Forelimb muscle (tissue), 1 donor: ENCODE measurements at regions not wholly inside any gene's neighbourhood (a gene's known extent, or its start where the extent isn't known, plus 50 kb on each side); places are given as distances from the start of the nearest gene placed in this dataset.

Experiments
- DNase-seq: peaks from one replicate; pipeline ENCODE4 v3.0.0-alpha.2; 2013; ENCODE audit warnings: low read depth

DNA sequence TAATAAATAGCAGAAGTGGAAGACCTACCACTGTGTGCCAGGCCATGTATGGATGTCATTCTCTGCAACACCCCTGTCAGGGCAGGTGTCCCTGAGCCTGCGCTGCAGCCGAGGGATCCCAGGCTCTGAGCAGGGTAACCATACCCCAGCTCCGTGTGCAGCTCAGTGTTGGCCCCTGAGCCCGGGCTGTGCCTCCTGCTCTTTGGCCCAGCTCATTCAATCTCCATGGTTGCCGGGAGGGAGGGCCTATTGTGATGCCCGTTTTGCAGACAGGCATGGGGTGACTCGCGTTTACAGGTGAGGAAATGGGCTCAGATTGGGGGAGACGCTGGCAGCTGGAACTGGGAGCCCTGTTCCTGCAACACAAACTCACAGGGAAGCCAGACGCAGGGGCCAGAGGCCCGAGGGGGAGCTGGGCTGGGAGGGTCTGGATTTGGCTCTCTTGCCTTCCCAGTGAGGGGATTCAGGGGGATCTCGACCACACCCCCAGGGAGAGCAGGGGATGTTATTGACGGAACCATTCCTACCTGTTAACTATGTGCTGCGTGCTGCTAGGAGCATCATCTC, 190.5 kb downstream of the IRF8 start:
- DNase-seq: no peak

DNA sequence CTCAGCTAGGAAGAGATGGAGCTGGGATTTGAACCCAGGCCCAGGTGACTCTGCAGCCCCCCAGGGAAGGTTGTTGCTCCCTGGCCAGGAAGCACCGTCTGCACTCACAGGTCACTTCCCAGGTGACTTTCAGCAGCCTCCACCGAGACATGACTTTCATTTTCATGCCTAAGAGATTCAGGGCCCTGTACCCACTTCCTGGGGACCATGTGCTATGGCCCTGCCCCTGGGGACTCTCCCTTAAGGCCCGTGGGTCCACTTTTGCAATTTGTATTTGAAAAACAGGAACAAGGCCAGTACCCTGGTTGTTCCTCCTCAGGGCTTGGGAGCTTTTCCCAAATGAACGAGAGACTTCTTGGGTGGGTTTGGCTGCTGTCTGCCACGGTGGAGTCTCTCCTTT, 191.0 kb downstream of the IRF8 start:
- no peak for DNase-seq

DNA sequence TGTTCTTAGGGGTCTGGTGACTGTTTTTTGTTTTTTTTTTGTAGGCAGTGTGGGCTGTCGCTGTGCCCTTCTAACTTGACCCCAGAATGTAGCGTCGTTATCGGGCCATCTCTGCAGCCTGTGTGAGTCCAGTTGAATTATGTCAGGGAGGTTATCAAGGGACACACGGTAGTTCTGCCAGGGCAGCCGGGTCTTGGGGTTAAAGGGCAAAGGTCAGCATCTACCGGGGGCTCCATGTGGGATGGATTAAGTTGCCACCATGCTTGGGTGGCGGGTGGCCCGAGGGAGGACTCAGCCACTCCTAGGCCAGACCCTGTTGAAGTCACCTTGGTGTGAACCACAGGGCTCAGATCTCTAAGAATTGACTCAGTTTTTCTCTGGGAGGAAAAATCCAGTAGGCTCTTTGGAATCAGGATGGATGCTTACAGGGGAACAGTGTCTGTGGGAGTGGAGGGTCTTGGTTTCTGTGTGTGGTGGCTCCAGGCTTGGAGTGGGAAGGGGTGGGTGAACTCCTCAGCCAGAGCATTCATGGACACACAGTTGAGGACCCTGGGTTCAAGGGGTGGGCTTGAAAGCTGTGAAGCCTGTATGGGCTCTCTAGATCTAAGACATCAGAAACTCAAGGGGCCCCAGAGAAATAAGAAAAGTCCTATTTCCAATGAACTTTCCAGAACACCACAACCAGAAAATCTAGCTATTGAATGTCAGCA, 191.7 kb downstream of the IRF8 start:
- no peak for DNase-seq

DNA sequence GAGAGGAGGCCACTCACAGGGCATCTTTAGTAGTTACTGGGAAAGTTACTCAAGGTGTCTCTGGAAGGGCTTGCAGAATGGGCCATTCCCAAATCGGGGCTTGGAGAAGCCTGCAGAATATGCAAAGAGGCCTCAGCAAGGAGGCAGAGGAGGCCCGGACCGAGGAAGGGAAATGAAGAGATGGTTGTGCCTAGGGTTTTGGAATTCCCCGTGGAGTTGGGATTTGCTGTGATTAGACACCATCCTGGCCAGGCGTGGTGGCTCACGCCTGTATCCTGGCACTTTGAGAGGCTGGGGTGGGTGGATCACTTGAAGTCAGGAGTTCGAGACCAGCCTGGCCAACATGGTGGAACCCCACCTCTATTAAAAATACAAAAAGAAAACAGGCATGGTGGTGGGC, 193.0 kb downstream of the IRF8 start:
- no peak for DNase-seq

DNA sequence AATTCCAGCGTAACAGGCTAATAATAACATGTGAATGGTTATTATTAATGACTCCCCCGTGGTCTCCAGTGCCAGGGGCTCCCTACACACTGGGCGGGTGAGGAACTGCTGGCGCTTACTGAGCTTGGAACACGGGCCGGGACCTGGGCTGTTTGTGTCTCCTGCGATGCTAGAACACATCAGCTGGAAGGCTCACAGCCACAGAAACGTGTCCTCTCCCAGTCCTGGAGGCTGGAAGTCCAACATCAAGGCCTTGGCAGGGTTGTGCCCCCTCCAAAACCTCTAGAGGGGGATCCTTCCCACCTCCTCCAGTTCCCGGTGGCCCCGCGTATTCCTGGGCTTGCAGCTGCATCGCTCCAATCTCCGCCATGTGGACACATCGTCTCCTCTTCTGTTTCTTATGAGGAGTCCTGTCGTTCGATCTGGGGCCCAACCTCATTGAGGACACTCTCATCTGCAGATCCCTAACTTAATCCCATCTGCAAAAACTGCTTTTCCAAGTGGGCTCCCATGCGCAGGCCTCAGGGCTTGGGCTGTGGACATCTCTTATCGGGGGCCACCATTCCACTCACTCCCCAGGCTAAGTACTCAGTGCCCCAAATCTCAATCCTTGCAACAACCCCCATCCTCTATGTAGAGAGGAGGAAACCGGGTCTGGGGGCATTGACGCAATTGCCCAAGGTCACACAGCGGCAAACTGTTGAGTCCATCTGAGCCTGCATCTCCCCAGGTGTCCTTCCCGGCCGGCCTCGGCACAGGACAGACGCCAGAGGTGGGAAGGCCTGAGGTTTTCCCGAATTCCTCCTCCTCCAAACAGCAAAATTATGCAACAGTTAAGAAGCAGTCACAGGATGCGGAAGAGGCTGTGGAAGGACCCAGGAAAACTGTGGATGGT, 193.9 kb downstream of the IRF8 start:
- DNase-seq: no peak

DNA sequence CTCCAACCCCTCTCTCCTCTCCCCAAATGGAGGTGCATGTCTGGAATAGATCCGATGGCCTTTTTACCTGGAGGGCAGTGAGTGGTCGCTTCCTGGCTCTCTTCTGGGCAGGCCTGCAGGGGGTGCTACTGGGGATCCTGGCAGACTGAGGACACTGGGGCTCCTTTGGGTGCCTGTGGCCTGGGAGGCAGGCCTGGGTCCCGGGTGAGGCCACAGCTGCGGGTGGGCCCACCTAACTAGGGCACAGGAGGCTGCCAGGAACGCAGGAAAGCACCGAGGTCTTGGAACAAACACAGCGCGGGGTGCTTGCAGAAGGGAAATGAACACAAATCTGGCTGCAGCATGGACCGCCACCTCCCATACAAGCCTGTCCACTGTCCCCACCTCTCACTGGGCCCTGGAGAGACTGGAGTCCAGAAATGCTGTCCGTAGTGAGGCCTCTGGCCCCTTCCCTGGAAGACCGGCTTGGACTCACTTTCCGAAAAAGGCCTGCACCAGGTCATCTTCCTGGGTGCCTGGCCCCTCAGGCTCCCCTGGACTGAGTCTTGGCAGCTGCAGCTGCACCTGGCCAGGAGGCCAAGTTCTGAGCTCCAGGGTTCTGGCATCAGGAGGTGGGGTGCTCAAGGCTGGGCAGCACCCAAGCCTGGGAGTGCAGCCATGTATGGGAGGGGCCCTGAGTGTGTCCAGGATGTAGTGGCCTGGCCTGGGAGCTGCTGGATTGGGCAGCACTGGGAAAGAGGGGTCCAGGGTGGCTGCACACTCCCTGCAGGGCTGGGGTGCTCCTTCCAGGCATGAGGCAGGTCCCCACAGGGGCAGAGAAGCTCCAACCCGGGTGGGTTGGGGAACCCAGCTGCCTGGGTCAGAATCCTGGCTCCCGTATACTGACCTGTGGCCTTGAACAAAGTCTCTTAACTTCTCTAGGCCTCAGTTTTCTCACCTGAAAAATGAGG, 195.1 kb downstream of the IRF8 start:
- DNase-seq: no peak

DNA sequence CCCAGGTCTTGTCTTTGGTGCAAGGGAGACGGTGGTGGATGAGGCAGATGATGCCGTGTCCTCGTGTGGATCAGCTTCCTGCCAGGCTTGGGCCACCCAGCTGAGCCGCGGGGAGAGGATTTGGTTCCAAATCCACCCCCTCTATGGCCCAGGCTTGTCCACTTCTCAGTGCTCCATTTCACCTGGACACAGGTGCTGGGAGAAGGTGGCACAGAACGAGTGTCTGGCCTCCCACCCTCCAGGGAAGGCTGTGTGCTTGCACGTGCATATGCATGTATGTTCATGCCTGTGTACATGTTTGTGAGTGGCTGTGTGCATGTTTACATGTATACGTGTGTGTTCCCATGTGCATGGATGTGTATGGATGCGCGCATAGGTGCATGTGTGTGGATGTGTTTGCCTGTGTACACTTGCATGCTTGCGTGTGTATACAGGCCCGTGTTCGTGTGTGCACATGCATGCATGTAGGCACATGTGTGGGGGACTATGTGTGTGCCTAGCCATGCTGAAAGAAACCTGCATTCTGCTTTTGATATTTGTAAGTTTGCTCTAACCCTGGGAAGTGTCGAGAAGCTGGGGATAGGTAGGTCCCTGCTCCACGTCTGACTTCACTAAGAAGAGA, 196.3 kb downstream of the IRF8 start:
- no peak for DNase-seq

DNA sequence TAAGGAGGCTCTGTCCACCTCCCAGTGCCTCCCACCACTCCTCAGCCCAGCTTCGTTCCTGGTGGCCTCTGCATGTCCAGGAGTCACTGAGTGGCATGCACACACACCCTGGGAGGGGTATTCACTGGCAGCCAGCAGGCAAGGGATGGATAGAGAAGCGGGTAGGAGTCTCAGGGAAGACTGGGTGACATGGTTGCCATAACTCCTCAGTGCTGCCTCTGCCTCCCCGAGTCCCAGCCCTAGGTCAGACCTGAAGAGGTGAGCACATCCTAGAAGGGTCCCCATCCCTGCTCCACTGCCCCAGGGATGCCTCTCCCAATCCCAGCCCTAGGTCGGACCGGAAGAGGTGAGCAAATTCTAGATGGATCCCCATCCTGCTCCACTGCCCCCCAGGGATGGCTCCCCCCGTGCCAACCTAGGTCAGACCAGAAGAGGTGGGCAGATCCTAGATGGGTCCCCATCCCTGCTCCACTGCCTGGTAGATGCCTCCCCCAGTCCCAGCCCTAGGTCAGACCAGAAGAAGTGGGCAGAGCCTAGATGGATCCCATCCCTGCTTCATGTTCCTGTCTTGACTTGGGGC, 197.0 kb downstream of the IRF8 start:
- DNase-seq: no peak

DNA sequence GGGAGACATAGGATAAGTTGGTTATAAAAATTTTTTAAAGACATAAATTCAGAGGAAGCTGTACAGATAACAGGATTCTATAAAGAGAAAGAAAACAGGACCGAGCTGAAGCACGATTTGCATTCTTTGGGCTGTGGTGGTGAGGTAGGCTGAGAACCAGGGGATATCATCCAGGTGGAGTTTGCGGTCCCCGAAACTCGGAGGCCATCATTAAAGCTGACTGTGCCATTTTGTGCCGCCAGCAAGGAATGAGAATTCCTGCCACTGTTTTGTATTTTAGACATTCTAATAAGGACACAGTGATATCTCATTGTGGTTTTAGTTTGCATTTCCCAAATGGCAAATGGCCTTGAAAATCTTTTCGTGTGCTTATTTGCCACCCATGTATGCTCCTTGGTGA, 197.9 kb downstream of the IRF8 start:
- DNase-seq: no peak

DNA sequence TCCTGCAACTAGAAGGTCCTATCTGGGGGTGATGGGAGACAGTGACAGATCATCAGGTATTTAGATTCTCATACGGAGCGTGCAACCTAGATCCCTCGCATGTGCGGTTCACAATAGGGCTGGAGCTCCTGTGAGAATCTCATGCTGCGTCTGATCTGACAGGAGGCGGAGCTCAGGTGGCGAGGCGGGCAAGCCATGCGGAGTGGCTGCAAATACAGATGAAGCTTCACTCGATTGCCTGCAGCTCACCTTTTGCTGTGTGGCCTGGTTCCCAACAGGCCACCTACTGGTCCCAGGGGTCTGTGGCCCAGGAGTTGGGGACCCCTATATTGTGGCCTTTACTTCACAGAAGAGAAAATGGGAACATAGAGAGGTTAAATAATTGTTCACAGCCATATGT, 200.4 kb downstream of the IRF8 start:
- DNase-seq: no peak

DNA sequence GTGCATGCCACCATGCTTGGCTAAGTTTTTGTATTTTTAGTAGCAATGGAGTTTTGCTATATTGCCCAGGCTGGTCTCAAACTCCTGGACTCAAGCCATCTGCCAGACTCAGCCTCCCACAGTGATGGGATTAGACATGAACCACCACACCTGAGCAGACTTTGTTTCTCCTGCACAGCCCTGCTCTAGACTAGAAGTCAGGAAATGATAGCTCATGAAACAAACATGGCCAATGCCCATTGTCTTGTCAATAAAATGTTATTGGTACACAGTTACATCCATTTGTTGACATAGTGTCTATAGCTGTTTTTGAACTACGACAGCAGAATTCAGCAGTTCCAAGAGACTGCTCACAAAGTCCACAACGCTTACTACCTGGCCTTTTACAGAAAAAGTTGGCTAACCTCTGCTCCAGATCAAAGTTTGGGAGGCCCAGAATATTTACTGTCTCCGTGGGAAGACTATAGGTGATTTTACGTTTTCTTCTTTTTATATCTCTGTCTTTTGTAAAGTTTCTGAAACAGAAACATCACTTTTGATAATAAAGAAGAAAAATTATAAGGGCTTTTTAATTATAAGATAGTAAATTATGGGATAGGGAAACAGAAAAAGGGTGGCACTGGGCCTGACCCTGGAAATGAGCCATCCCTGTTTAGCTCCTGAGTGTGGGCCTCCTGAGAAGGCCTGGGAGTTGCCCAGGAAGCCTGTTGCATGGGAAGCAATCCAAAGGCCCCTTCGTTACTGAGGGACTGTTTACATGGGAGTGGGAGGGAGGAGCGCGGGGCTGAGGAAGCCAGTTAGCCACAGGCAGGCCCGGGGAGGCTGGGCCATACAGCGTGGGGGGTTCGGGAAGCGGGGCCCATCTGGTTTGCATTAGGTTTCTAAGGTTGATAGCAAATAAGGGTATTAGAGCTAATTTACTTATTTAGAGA, 201.5 kb downstream of the IRF8 start:
- DNase-seq: no peak

DNA sequence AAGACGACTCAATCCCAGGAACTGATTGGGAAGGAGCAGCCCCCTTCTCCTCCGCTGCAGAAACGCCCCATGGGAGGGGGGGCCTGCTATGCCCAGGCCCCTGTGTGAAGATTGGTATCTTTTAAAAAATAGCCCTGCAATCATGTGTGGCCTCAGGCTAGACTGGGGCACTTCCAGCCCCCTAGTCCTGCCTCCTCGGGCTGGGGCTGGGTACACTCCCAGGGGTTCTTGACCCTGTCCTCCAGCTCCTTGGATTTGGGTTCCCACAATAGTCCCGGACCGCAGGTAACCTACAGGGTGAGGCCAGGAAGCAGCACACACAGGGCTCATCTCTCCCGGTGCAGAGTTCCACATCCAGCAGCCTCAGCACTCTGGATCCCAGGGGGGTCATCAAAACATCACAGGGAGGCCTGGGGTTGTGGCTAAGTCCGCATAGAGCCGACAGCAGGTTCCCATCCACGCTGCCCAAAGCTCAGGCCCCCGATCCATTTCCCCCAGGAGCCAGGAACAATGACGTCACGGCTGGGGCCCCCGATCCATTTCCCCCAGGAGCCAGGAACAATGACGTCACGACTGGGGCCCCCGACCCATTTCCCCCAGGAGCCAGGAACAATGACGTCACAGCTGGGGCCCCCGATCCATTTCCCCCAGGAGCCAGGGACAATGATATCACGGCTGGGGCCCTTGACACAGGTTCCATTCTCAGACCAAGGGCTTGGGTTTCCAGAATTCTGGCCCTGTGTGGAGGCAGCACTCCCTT, 202.4 kb downstream of the IRF8 start:
- no peak for DNase-seq

DNA sequence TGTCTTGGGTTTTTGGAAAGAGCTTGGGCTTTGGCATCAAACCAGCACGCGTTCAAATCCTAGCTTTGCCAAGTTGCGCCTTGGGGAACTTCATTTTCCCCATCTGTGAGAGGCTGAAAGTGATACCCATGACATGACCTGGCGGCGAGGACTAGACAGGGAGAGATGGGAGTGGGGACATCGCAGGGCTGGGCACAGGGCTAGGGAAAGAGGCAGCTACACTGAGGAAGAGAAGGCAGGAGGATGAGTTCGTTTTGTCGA, 202.9 kb downstream of the IRF8 start:
- DNase-seq: no peak

DNA sequence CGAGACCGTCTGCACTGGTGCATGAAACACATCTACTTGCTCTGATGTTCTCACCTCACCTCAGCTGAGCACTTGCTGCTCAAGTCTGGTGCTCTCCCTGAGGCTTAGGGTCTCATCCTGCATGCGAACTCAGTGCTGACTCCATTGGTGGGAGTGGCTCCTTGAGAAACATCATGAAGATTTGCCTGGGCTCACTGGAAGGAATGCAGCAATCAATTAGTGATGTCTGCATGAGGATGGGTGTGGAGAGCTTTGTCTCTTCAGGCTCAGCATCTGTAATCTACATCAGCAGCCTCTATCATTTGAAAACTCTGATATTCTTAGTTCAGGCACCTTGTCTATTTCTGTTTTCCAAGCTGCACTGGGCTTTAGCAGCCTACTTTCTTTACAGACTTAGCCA, 204.4 kb downstream of the IRF8 start:
- DNase-seq: no peak

DNA sequence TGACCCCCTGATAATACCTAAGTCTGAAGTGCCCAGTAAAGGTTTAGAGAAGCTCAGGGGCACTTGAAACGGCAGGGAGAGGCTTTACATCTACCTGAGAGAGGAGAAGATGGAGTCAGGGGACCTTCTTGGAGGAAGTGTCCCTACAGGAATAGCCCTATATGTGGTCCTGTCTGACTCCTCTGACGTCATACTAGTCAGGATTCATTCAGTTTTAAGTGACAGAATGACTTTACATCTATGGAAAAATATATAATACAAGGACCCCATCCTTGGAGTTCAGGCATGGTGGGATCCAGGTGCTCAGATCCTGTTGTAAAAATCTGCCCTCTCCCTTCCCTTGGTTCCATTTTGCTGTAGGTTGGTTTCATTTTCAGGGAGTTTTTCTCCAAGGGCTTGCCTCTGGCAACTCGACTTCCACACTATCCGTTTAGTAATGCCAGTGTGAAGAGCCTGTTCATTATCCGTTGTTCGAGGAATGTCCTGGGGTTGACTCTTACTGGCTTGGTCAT, 205.6 kb downstream of the IRF8 start:
- DNase-seq: no peak

DNA sequence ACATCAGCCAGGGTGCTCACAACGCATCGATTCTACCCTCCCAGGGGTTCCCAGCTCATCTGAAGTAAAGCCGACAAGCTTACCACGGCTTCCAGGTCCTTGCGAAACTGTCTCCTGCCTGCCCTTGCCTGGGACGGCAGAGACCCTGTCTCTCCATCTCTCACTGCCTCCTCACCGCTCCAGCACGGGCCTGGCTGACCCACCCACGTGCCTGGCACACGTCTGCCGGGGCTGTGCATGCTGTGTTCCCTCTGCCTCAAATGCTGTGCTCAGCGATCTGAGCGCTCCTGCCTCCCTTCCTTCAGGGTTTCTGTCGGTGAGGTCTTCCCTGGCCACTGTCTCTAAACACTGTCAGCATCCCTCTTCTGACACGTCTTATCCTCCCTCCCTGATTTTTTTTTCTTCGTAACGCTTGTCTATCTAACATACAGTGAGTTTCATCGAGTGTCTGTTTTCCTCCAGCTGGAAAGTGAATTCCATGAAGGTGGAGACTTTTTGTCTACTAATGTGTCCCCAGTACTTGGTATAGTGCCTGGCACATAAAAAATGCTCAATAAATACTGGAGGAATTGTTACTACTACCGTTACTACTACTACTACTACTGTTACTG, 208.4 kb downstream of the IRF8 start:
- DNase-seq: no peak

DNA sequence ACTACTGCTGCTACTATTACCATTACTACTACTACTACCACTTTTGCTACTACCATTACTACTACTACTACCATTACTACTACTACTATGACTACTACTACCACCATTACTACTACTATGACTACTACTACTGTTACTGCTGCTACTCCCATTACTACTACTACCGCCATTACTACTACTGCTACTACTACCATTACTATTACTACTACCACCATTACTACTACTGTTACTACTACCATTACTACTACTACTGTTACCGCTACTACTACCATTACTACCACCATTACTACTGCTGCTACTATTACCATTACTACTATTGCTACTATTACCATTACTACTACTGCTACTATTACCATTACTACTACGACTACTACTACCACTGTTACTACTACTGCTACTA, 209.1 kb downstream of the IRF8 start:
- DNase-seq: no peak

DNA sequence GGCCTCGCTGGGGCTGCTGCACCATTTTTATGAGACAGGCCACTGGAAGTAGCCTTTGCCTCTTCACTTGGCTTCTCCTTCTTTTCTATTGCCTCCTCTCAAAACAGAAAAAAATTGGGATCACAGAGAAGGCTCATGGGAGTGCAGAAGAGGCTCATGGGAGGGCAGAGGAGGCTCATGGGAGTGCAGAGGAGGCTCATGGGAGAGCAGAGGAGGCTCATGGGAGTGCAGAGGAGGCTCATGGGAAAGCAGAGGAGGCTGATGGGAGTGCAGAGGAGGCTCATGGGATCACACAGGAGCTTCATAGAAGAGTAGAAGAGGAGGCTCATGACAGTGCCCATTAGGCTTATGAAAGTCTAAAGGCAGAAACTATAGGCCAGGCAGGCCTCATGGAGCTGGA, 211.2 kb downstream of the IRF8 start:
- no peak for DNase-seq

DNA sequence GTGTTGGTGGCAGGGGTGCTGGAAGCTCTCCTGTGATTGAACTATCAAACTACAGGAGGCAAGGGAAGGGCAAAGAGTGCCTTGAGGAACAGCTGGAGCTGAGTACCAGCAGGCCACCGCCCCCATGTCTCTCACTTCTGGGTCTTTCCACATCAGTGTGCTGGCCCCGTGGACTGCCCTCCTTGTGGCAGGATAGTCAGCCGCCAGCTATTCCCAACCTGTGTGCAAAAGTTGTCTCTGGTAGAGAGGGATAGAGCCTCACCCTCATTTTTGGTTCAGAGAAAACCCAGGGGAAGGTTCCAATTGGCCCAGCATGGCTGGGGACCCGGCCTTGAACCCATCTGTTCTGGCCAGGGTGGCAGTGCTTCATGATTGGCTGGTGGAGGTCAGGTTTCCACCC, 211.8 kb downstream of the IRF8 start:
- no peak for DNase-seq
